DMS79 treated with DMSO at 0.1 percent for 48 hours (cell line): ENCODE measurements at regions not wholly inside any gene's neighbourhood (a gene's known extent, or its start where the extent isn't known, plus 50 kb on each side); places are given as distances from the start of the nearest gene placed in this dataset.

ENCODE experiments used
- DNase-seq: peaks from one replicate; lab custom pipeline; 2025; lab: John Stamatoyannopoulos, UW

GRCh38 chr7:67683628-67684027 lies 687.0 kb downstream of the TYW1 start:
- DNase-seq, result no peak

- DNase-seq, result no peak
Measured at GRCh38 chr7:67690700-67691099, 694.1 kb downstream of the TYW1 start.

- DNase-seq, result no peak
Measured at GRCh38 chr7:67692425-67692824, 695.8 kb downstream of the TYW1 start.

- no peak for DNase-seq
Measured at GRCh38 chr7:67696124-67696523, 699.5 kb downstream of the TYW1 start.

- DNase-seq, result no peak
Measured at GRCh38 chr7:67696878-67697277, 700.2 kb downstream of the TYW1 start.

- DNase-seq, result no peak
Measured at GRCh38 chr7:67698354-67698753, 701.7 kb downstream of the TYW1 start.

- DNase-seq, result no peak
Measured at GRCh38 chr7:67705850-67706249, 709.2 kb downstream of the TYW1 start.

GRCh38 chr7:67711706-67712105 lies 715.1 kb downstream of the TYW1 start:
- no peak for DNase-seq

- DNase-seq, result no peak
Measured at GRCh38 chr7:67713451-67714056, 716.9 kb downstream of the TYW1 start.

GRCh38 chr7:67716729-67717128 lies 720.1 kb downstream of the TYW1 start:
- DNase-seq, result no peak

- DNase-seq, result no peak
Measured at GRCh38 chr7:67723591-67723990, 727.0 kb downstream of the TYW1 start.

- no peak for DNase-seq
Measured at GRCh38 chr7:67724435-67724834, 727.8 kb downstream of the TYW1 start.

GRCh38 chr7:67724955-67725354 lies 728.3 kb downstream of the TYW1 start:
- no peak for DNase-seq

GRCh38 chr7:67725423-67725822 lies 728.8 kb downstream of the TYW1 start:
- DNase-seq, result no peak

- DNase-seq, result no peak
Measured at GRCh38 chr7:67729771-67730170, 733.1 kb downstream of the TYW1 start.

- no peak for DNase-seq
Measured at GRCh38 chr7:67731704-67732103, 735.1 kb downstream of the TYW1 start.

- no peak for DNase-seq
Measured at GRCh38 chr7:67732898-67733297, 736.3 kb downstream of the TYW1 start.

- no peak for DNase-seq
Measured at GRCh38 chr7:67738145-67738544, 741.5 kb downstream of the TYW1 start.

- no peak for DNase-seq
Measured at GRCh38 chr7:67738958-67739357, 742.3 kb downstream of the TYW1 start.

- DNase-seq, result no peak
Measured at GRCh38 chr7:67743501-67743900, 746.9 kb downstream of the TYW1 start.

GRCh38 chr7:67752227-67752626 lies 755.6 kb downstream of the TYW1 start:
- DNase-seq, result no peak

GRCh38 chr7:67753891-67754290 lies 757.3 kb downstream of the TYW1 start:
- no peak for DNase-seq

- no peak for DNase-seq
Measured at GRCh38 chr7:67754651-67755050, 758.0 kb downstream of the TYW1 start.

- peak; percentile 3 for DNase-seq
Measured at GRCh38 chr7:67758551-67758950, 761.9 kb downstream of the TYW1 start.

- no peak for DNase-seq
Measured at GRCh38 chr7:67760971-67761370, 764.3 kb downstream of the TYW1 start.
